ENCODE measurements at regions not wholly inside any gene's neighbourhood (a gene's known extent, or its start where the extent isn't known, plus 50 kb on each side); places are given as distances from the start of the nearest gene placed in this dataset.
A peak's percentile ranks its signal among the peaks of the same experiment; 100 is the strongest.

DNA sequence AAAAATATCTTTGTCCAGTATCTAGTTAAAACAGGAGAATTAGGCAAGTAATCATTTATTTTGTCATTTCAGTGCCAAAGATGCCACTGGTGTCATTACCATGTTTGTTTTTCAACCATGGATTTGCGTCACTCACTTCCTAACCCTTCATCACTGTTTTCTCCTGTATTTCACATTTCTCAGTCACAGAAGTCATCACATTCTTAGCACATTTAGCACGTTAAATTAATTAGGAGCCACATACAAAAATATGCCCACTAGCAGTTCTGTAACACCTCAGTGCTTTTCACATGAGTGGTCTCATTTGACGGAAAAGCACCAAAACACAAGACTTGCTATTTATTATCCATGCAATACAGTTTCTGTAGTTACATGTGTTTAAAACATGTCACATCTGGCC, 546.0 kb downstream of the METTL15 start:
- Histone ChIP-seq H3K9ac (ENCODE audit: low read length) (no peak overlapping the region), H3K79me2 (ENCODE audit: insufficient read depth, low read length) (no peaks in the 10 kb centered on the region), H3K9me3 (ENCODE audit: insufficient read depth, low read depth, low read length) (no peaks in the 10 kb centered on the region), H4K20me1 (ENCODE audit: insufficient read depth, low read length) (no peaks in the 10 kb centered on the region), H3K4me1 (ENCODE audit: insufficient read depth, low read length) (no peaks in the 10 kb centered on the region), H3K4me2 (ENCODE audit: low read length) (no peak overlapping the region), H2AFZ (ENCODE audit: low read depth, low read length) (no peak overlapping the region), H3K4me3 (ENCODE audit: insufficient read depth, low read depth, low read length) (no peak overlapping the region), H3K27ac (ENCODE audit: low read depth, low read length) (no peak overlapping the region), H3K36me3 (ENCODE audit: insufficient read depth, low read length) (no peaks in the 10 kb centered on the region), H3K27me3 (ENCODE audit: insufficient read depth, low read length) (no peaks in the 10 kb centered on the region)
- TF ChIP-seq, protein P1, sequence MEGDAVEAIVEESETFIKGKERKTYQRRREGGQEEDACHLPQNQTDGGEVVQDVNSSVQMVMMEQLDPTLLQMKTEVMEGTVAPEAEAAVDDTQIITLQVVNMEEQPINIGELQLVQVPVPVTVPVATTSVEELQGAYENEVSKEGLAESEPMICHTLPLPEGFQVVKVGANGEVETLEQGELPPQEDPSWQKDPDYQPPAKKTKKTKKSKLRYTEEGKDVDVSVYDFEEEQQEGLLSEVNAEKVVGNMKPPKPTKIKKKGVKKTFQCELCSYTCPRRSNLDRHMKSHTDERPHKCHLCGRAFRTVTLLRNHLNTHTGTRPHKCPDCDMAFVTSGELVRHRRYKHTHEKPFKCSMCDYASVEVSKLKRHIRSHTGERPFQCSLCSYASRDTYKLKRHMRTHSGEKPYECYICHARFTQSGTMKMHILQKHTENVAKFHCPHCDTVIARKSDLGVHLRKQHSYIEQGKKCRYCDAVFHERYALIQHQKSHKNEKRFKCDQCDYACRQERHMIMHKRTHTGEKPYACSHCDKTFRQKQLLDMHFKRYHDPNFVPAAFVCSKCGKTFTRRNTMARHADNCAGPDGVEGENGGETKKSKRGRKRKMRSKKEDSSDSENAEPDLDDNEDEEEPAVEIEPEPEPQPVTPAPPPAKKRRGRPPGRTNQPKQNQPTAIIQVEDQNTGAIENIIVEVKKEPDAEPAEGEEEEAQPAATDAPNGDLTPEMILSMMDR (IDR thresholded peaks at IDR 0.05; ENCODE audit: insufficient read depth, low read depth, low read length), result no peak
- TF ChIP-seq EZH2 (IDR thresholded peaks at IDR 0.05; ENCODE audit: insufficient read depth, low read length), result no peak
- DNase-seq (ENCODE audit: low read depth) (no peak), FAIRE-seq (no peak)
- H3K27me3 Mint-ChIP-seq (ENCODE audit: low read depth, unreplicated experiment), result no peaks in the 10 kb centered on the region
- no peak overlapping the region for H3K27ac Mint-ChIP-seq (ENCODE audit: unreplicated experiment)
- H3K4me1 Mint-ChIP-seq (ENCODE audit: low read depth, unreplicated experiment), result peaks cover 12% of the 10 kb centered on the region
- H3K36me3 Mint-ChIP-seq (ENCODE audit: low read depth, unreplicated experiment), result no peaks in the 10 kb centered on the region
- no peak overlapping the region for H3K4me3 Mint-ChIP-seq (ENCODE audit: unreplicated experiment)
- no peaks in the 10 kb centered on the region for H3K9me3 Mint-ChIP-seq (ENCODE audit: unreplicated experiment)

DNA sequence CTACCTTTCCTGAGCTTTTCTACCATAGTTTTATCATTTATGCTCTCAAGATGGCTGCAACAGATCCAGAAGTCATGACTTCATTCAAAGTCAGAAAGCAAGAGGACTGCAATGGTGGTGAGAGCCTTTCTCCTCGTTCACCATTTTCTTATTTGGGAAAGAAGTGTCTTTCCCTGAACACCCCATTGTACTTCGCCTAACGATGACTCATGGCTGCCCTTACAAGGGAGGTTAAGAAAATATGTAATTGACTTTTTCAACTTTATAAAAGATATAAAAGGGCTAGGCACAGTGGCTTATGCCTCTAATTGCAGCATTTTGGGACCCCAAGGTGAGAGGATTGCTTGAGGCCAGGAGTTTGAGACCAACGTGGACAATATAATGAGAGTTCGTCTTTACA, 541.7 kb downstream of the METTL15 start:
- Histone ChIP-seq H3K36me3 (ENCODE audit: insufficient read depth, low read length) (no peaks in the 10 kb centered on the region), H3K4me1 (ENCODE audit: insufficient read depth, low read length) (no peaks in the 10 kb centered on the region), H3K4me3 (ENCODE audit: insufficient read depth, low read depth, low read length) (no peak overlapping the region), H3K27me3 (ENCODE audit: insufficient read depth, low read length) (no peaks in the 10 kb centered on the region), H3K27ac (ENCODE audit: low read depth, low read length) (no peak overlapping the region), H3K4me2 (ENCODE audit: low read length) (no peak overlapping the region), H3K9me3 (ENCODE audit: insufficient read depth, low read depth, low read length) (no peaks in the 10 kb centered on the region), H3K79me2 (ENCODE audit: insufficient read depth, low read length) (no peaks in the 10 kb centered on the region), H4K20me1 (ENCODE audit: insufficient read depth, low read length) (no peaks in the 10 kb centered on the region), H2AFZ (ENCODE audit: low read depth, low read length) (no peak overlapping the region), H3K9ac (ENCODE audit: low read length) (no peak overlapping the region)
- FAIRE-seq (no peak), DNase-seq (ENCODE audit: low read depth) (peak; percentile 10)
- H3K9me3 Mint-ChIP-seq (ENCODE audit: unreplicated experiment), result no peaks in the 10 kb centered on the region
- no peak overlapping the region for H3K4me3 Mint-ChIP-seq (ENCODE audit: unreplicated experiment)
- H3K27me3 Mint-ChIP-seq (ENCODE audit: low read depth, unreplicated experiment), result no peaks in the 10 kb centered on the region
- no peak overlapping the region for H3K27ac Mint-ChIP-seq (ENCODE audit: unreplicated experiment)
- no peaks in the 10 kb centered on the region for H3K36me3 Mint-ChIP-seq (ENCODE audit: low read depth, unreplicated experiment)
- no peaks in the 10 kb centered on the region for H3K4me1 Mint-ChIP-seq (ENCODE audit: low read depth, unreplicated experiment)
- no peak for TF ChIP-seq EZH2 (IDR thresholded peaks at IDR 0.05; ENCODE audit: insufficient read depth, low read length)

DNA sequence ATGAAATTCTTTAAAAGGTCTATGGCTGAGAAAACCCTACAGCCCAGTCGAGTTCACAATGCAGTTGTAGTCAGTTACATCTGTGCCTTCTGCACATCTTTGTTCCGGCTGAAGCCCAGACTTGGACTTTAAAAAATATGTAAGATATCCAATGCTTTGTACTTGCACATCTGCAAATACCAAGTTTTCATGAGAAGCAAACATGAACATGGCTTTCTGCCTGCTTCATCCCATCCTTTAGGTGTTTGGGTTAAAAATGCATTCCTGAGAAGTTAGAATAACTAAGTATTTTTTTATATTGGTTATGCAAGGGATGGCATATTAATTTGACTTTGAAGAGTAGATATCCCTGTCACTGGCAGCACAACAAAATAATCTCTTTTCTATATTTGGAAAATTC, 528.4 kb downstream of the METTL15 start:
- DNase-seq (ENCODE audit: low read depth) (no peak), FAIRE-seq (no peak)
- Histone ChIP-seq H3K36me3 (ENCODE audit: insufficient read depth, low read length) (no peaks in the 10 kb centered on the region), H3K9me3 (ENCODE audit: insufficient read depth, low read depth, low read length) (no peaks in the 10 kb centered on the region), H3K27me3 (ENCODE audit: insufficient read depth, low read length) (no peaks in the 10 kb centered on the region), H3K4me3 (ENCODE audit: insufficient read depth, low read depth, low read length) (no peak overlapping the region), H3K27ac (ENCODE audit: low read depth, low read length) (no peak overlapping the region), H3K79me2 (ENCODE audit: insufficient read depth, low read length) (no peaks in the 10 kb centered on the region), H3K9ac (ENCODE audit: low read length) (no peak overlapping the region), H4K20me1 (ENCODE audit: insufficient read depth, low read length) (no peaks in the 10 kb centered on the region), H2AFZ (ENCODE audit: low read depth, low read length) (no peak overlapping the region), H3K4me2 (ENCODE audit: low read length) (no peak overlapping the region), H3K4me1 (ENCODE audit: insufficient read depth, low read length) (peaks cover 3% of the 10 kb centered on the region)
- peaks cover 2% of the 10 kb centered on the region for H3K9me3 Mint-ChIP-seq (ENCODE audit: unreplicated experiment)
- H3K36me3 Mint-ChIP-seq (ENCODE audit: low read depth, unreplicated experiment), result no peaks in the 10 kb centered on the region
- no peak for TF ChIP-seq EZH2 (IDR thresholded peaks at IDR 0.05; ENCODE audit: insufficient read depth, low read length)
- TF ChIP-seq, protein P1 (IDR thresholded peaks at IDR 0.05; ENCODE audit: insufficient read depth, low read depth, low read length), result no peak
- H3K27me3 Mint-ChIP-seq (ENCODE audit: low read depth, unreplicated experiment), result no peaks in the 10 kb centered on the region
- H3K4me1 Mint-ChIP-seq (ENCODE audit: low read depth, unreplicated experiment), result no peaks in the 10 kb centered on the region
- H3K27ac Mint-ChIP-seq (ENCODE audit: unreplicated experiment), result no peak overlapping the region
- no peak overlapping the region for H3K4me3 Mint-ChIP-seq (ENCODE audit: unreplicated experiment)
